ENCODE measurements at regions not wholly inside any gene's neighbourhood (a gene's known extent, or its start where the extent isn't known, plus 50 kb on each side); places are given as distances from the start of the nearest gene placed in this dataset.
"Not testable (repeated sequence)": the region's sequence is repeated elsewhere in the genome, so short reads cannot be mapped to it uniquely, and the experiment has no call there.

DNA sequence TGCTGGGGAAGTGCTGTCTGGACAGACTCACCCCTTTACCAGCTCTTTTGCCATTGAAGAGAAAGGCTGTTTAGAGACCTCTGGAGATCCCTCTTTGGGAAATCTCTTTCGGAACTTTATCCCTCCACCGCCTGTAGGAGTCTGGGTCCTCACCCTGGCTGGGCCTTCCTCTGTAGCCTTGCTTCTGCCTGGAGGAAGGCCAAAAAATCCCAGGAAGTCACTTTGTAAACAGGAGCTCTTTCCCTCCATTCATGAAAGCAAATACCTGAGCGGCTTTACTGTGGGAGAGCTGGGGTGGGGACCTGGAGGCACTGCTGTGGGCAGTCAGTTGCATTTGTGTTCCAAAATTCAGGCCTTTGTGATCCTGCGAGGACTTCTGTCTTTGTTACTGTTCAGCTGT is 126.2 kb downstream of the KLF6 start:
- DNase-seq, result no peak

DNA sequence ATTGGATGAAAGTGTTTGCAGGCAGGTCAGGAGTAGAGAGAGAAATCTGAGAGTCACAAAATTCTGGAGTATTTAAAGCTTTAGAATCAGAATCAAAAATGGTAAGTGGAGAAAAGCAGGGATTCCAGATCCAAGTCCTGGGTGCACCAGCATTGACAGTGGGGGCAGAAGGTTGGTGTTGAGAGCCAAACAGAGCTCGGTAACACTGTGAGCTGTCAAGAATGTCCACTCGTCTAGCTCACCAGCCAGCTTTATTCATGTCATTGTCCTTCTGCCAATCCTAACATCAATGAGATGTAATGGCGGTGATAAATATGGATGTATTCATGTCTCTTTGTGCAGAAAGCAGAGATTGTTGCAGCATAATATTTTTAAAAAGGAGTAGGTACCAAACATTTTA is 128.8 kb downstream of the KLF6 start:
- DNase-seq, result no peak

DNA sequence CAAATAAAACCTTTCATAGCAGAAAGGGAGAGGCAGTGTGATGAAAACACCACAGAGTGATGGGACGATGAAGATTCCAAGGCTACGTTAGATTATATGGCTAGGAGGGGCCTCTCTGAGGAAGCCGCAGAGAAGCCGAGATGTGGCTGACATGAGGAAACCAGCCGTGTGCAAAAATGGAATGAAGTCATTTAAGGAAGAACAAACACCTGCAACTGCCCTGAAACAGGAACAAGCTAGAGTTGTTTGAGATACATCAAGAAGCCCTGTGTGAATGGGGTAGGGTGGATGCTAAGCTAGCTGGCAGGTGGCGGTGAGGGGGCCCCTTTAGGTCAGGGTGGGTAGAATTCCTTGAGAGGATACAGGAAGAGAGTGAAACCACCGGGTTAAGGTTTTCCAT is 129.5 kb downstream of the KLF6 start:
- no peak for DNase-seq

DNA sequence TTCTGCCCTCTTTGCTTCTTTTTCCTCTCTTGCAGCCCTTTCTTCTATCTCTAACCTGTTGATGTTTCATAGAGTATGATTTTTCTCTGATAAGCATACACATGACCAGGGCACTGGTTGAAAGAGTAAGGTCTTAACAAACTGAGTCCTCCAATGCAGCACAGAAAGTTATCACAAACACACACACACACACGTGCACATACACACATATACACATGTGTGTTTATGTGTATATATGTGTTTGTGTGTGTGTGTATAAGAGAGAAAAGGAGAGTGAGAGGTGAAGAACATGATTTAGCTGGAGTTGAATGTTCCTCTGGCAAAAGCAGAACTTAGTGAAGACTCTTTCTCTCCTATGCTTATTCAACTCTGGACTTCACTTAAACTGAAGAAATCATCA is 130.0 kb downstream of the KLF6 start:
- no peak for DNase-seq

- no peak for DNase-seq
Measured at GRCh38 chr10:3654496-3654895, 130.5 kb downstream of the KLF6 start.

DNA sequence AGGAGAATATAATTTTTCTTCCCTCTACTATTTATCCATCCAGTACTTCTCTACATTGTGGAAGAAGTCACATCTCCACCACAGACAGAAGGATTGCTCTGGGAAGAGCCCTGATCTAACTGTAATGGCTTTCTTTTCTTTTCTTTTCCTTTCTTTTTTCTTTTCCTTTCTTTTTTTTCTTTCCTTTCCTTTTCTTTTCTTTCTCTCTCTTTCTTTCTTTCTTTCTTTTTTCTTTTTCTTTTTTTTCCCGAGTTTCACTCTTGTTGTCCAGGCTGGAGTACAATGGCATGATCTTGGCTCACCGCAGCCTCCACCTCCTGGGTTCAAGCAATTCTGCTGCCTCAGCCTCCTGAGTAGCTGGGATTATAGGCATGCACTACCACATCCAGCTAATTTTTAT is 131.7 kb downstream of the KLF6 start:
- DNase-seq, result not testable (repeated sequence)

- DNase-seq, result peak; percentile 10
Measured at GRCh38 chr10:3652886-3653285, 132.1 kb downstream of the KLF6 start.

- DNase-seq, result no peak
Measured at GRCh38 chr10:3651969-3652653, 132.9 kb downstream of the KLF6 start.

- no peak for DNase-seq
Measured at GRCh38 chr10:3648576-3648975, 136.4 kb downstream of the KLF6 start.

DNA sequence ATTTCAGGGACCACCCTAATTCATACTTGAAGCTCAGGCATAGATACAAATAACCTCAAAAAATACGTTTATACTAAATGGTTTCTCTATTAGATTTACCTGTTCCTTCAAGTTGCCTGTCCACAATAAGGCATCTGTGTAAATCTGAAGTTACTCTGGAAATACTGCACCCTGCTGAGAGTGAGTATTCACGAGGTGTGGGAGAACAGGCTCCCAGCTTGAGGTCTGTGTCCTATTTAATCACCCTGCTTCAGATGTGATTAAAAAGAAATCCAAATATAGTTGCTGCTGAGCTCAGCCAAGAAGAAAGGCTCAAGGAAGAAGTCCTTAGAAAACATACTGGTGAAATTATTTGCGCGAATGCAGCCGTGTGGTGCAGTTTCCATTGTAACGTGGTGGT is 136.8 kb downstream of the KLF6 start:
- no peak for DNase-seq

DNA sequence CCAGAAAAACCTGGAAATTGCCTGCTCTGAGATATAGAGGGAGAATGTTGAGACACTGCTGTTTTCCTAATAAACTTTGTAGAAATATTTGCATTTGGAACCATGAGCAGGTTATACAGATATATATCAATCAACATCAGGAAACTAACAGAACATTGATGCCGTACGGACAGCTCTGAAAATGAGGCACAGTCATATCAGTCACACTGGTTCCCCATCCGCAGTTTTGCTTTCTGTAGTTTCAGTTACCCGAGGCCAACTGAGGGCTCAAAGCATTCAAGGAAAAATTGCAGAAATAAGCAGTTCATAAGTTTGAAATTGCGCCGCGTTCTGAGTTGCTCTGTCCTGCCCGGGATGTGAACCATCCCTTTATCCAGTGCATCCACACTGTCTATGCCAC is 137.9 kb downstream of the KLF6 start:
- DNase-seq, result no peak

GRCh38 chr10:3645406-3645805 is 139.6 kb downstream of the KLF6 start:
- DNase-seq, result no peak

DNA sequence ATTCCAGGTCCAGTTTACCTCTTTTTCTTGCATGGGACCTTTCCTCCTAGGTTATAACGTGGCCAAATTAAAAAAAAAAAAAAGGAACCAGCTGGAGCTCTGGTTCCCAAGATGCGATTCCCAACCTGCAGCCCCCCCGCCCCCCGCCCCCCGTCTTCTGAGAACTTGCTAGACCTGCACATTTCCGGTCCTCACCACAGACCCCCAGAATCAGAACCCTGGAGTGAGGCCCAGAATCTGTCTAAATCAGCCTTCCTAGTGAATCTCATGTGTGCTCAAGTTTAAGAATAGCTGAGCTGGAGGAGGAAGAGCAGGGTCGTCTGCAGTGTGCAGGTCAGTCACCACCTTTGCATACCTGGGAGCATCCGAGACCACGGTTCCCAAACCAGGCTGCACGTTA is 144.2 kb downstream of the KLF6 start:
- DNase-seq, result no peak

DNA sequence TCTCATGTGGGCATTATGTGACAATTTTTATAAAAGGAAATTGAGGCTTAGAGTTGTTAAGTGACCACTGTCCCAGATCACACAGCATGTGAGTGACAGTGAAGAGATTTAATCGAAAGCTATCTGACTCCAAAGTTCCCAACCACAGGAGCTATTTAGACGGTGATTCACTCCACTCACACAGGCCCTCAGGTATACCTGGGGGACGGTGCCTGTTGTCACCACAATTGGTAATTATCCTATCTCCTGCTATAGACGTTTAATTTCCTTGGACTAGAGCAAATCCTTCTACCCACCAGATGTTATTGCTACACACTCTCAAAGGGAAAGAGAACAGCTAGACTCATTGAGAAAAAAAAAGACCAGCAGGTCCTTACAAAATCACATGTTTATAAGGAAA is 145.5 kb downstream of the KLF6 start:
- DNase-seq, result no peak

DNA sequence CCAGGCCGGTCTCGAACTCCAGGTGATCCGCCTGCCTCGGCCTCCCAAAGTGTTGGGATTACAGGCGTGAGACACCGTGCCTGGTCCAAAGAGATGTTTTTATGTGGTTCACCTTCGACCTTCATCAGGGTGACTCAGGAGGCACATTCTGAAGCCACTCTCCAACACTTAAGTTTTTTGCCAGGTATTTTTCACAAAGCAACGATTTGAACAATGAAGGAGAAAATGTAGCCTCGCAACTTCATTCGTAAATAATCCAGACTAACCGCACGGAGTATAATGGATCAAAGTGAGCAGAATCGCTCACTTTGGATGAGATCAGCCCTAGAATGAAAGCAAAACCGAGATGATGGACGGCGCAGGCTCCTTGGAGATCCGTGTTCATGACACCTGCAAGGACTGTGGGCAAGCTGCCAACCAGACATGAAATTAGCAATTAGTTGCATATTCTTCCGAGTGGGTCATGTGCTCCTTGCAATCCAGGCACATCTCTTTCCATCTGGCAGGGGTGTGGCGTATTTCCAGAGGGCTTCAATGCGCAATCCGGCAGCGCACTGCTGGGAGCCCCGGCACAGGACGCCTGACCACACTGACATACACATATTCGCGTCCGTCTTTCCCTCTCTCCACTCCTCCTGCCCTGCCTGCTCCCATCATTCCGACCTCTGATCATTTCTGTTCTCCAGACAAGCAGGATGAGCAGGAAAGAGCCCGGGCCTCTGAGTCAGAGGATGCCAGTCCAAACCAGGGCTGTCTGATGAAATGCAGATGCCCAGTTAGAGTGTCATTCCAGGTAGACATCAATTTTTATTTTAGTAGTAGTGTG is 148.4 kb downstream of the KLF6 start:
- no peak for DNase-seq

GRCh38 chr10:3635697-3636096 is 149.3 kb downstream of the KLF6 start:
- DNase-seq, result no peak

DNA sequence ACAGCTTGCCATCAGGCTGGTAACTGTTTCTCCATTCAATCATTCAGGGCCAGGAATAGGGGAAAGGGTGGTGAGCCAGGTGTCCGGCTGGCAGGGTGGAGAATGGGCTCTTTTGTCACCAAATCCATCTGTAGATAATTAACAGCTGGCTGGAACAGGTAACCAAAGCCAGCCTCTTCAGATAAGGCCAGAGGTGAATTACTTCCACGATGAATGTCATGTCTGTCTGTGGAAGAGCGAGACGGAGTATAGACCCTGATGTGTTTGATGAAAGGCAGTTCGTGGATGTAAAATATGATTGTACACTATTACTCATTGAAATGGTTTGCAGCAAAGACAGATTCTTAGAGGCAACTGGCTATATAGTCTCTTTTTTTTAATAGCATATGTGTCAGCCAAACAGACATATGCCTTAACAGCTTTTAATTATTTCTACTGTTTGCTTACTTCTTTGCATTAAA is 149.8 kb downstream of the KLF6 start:
- no peak for DNase-seq

DNA sequence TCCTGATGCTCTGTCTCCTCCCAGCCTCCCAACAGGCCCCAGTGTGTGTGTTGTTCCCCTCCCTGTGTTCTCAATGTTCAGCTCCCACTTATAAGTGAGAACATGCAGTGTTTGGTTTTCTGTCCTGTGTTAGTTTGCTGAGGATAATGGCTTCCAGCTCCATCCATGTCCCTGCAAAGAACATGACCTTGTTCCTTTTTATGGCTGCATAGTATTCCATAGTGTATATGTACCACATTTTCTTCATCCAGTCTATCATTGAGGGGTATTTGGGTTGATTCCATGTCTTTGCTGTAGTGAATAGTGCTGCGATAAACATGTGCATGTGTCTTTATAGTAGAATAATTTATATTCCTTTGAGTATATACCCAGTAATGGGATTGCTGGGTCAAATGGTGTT is 150.4 kb downstream of the KLF6 start:
- not testable (repeated sequence) for DNase-seq

- no peak for DNase-seq
Measured at GRCh38 chr10:3631701-3632330, 153.2 kb downstream of the KLF6 start.

DNA sequence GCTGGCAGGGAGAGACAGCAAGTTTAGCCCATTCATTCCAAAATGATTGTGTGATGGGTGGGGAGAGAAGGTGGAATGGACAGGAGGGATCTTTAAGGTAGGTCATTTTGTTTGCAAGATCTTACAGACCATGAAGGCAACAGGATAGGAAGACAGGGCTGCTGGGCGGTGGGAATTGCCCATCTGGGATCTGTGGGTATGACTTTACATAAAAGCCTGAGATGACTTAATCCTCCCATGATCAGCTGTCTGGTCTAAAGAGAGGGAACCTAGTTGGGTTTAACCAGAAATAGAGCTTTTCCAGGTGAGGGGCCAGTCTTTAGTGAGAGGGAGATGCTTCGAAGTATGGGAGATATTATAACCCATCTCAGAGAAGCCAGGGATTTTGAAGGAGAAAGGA is 153.7 kb downstream of the KLF6 start:
- no peak for DNase-seq

DNA sequence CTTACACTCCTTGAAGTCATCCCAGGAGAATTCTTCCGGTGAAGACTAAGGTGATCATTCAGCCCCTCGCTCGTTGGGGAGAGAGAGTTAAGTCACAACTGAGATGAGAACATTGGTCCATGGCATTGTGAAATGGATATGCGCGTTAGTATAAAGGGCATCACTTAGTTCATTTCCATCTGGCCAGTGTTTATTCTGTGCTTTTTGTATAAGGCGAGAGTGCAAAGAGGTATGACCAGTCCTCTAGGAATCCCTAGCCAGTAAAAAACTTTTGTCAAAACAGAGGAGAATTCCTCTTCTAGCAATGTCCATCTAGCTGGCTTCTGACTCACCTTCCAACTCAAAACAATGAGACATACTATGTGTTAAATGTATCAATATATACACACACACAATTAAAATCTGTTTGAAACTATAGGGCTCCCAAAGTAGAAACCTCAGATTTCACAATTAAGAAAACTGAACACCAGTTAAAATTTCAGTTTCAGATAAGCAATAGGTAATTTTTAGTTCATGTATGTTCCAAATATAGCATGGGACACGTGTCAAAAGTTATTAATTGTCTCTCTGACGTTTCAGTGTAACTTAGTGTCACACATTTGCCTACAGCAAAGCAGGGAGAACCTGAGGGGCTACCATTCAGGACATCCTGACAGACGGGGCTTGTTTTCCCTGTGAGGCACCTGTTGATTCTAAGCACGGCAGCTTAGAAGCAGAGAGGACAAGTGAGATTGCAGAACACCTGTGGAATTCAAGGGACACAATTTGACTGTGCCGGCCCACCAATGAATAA is 158.9 kb downstream of the KLF6 start:
- DNase-seq, result no peak

GRCh38 chr10:3624367-3624766 is 160.6 kb downstream of the KLF6 start:
- no peak for DNase-seq

DNA sequence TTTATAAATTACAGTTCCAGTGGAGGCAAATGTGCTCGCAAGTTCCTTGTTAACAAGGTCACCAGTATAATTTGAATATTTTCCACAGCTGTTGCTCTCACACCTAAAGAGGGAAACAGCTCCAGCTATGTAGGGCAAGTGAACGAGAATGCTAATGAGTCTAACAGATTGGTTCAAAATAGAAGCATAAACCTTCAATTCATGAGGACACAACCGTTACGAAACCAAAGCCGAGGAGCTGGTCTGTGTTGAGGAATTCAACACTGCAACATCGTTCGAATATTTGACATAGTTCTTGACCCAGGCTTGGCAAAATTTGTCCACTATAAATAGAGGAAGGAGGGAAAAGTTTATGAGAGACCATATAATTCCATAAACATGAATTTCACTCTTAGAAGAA is 161.3 kb downstream of the KLF6 start:
- DNase-seq, result no peak
